Heart right ventricle (tissue), 16 donors: ENCODE measurements at regions not wholly inside any gene's neighbourhood (a gene's known extent, or its start where the extent isn't known, plus 50 kb on each side); places are given as distances from the start of the nearest gene placed in this dataset.

ENCODE experiments used
- ATAC-seq, 8 donors: fragments of 200-7000 bp; cut with Tn5 transposase; one replicate each; pipeline ENCODE4 v1.9.1; 2020; ENCODE audit warnings: mild to moderate bottlenecking in 8 of 8, moderate library complexity in 8 of 8, moderate number of reproducible peaks in 1 of 8
- DNase-seq, 2 donors: peaks; one replicate each; pipeline ENCODE4 v3.0.0-alpha.2; 2020
- H3K27ac ChIP-seq, 10 donors: fragments of 200-600 bp; sonication (generic) in 2 of 10; one replicate each; pipeline versions ENCODE4 v1.5.0 to v1.8.0; 2020 to 2022; ENCODE audit warnings: mild to moderate bottlenecking in 3 of 10
- H3K27me3 ChIP-seq, 7 donors: fragments of 200-600 bp; one replicate each; pipeline ENCODE4 v1.8.0; 2021 to 2022; ENCODE audit warnings: mild to moderate bottlenecking in 2 of 7
- H3K36me3 ChIP-seq, 9 donors: fragments of 200-600 bp; sonication (generic) in 1 of 9; one replicate each; pipeline versions ENCODE4 v1.5.0 to v1.8.0; 2020 to 2022; ENCODE audit warnings: mild to moderate bottlenecking in 2 of 9
- H3K4me1 ChIP-seq, 9 donors: fragments of 200-600 bp; sonication (generic) in 1 of 9; one replicate each; pipeline versions ENCODE4 v1.5.0 to v1.8.0; 2020 to 2022; ENCODE audit warnings: mild to moderate bottlenecking in 4 of 9
- H3K4me3 ChIP-seq, 10 donors: fragments of 200-600 bp; sonication (generic) in 2 of 10; one replicate each; pipeline versions ENCODE4 v1.5.0 to v1.8.0; 2020 to 2022; ENCODE audit warnings: mild to moderate bottlenecking in 7 of 10, moderate library complexity in 2 of 10
- H3K9me3 ChIP-seq, 11 donors: fragments of 200-600 bp in 10 of 11; sonication (generic) in 2 of 11; one replicate each; pipeline versions ENCODE4 v1.5.0 to v1.8.0; 2013 to 2022; ENCODE audit warnings: mild to moderate bottlenecking in 2 of 11, control low read depth in 1 of 11, moderate library complexity in 1 of 11
- CTCF ChIP-seq, 9 donors: fragments of 200-600 bp; sonication (generic) in 2 of 9; IDR thresholded peaks; one replicate each; pipeline versions ENCODE4 v1.5.0 to v1.8.0; 2021 to 2022; ENCODE audit warnings: antibody characterized with exemption in 9 of 9, mild to moderate bottlenecking in 5 of 9, moderate library complexity in 1 of 9
- WGBS, 2 donors: extraction: QIAGEN DNeasy Blood & Tissue Kit; methylation state at CpG; one replicate each; pipeline ENCODE4 v1.1.7; 2013; ENCODE audit warnings: inconsistent platforms in 1 of 2; 5-methylcytosine and 5-hydroxymethylcytosine counted together
- intact Hi-C, 10 donors: fragments of 100-400 bp; cut with DNase I; formaldehyde crosslinking; loops; one replicate each; pipeline versions ENCODE4 v1.11.1 to v1.14.2; 2022
- donor health status: Arrhythmogenic right ventricular cardiomyopathy.
- donor health status: ischemic (EF 13 %, LVEDD 7.1; RV severe dilation, severe dysfunction).
- donor health status: healthy with polysubstance abuse.
- donor health status: DM: no; HTN: yes; CAD: no.
- donor health status: DM: no; HTN: no; CAD: no.
- donor health status: ischemic (EF 25% LVEDD 6.9; RV normal size, moderate dysfunction).
- donor health status: ischemic (EF 25% LVEDD 5.7; RV mildly dilated, moderate dysfunction).
- donor health status: healthy.
- donor health status: DM: yes; HTN: yes; CAD: no.
- donor health status: Ischemic cardiomyopathy.
- donor health status: ischemic (EF 35%, LVEDD 5.7; RV mildly dilated, moderate dysfunction).
- donor health status: nonischemic (EF 11% LVEDD 7.7; RV severe dilation, severe dysfunction).
- donor health status: DM: yes; HTN: yes; CAD: no.
- donor health status: PGD.
- donor health status: ischemic (EF 29% LVEDD 5.4; RV normal size, mild dysfunction).
- donor health status: nonischemic (EF 23%, LVEDD 6.1; RV moderate dilation, normal function).

- H3K4me1 ChIP-seq = no peaks in the 10 kb centered on the region
- intact Hi-C loops = no loop called here
- H3K36me3 ChIP-seq = no peaks in the 10 kb centered on the region
- no peak overlapping the region for H3K4me3 ChIP-seq
- H3K9me3 ChIP-seq = no peaks in the 10 kb centered on the region
- DNase-seq = no peak
- H3K27ac ChIP-seq = no peak overlapping the region
- 63 to 68% methylated on average over 1 of the region's 1 CpG for WGBS, 2 donors
- no peak for TF ChIP-seq CTCF (IDR thresholded peaks at IDR 0.05)
- no peak for ATAC-seq
- no peaks in the 10 kb centered on the region for H3K27me3 ChIP-seq
Measured at GRCh38 chr7:54874804-54875203, 115.8 kb upstream of the SEC61G start.

GRCh38 chr7:54877683-54878082 lies 118.7 kb upstream of the SEC61G start:
- DNase-seq (no peak), ATAC-seq (no peak)
- Histone ChIP-seq H3K4me3 (no peak overlapping the region), H3K9me3 (no peaks in the 10 kb centered on the region), H3K27me3 (no peaks in the 10 kb centered on the region), H3K36me3 (no peaks in the 10 kb centered on the region), H3K27ac (no peak overlapping the region), H3K4me1 (no peaks in the 10 kb centered on the region)
- 73 to 76% methylated on average over 2 of the region's 2 CpGs for WGBS, 2 donors
- no peak for TF ChIP-seq CTCF (IDR thresholded peaks at IDR 0.05)
- intact Hi-C loops = no loop called here

- no peak for TF ChIP-seq CTCF (IDR thresholded peaks at IDR 0.05)
- 54 to 61% methylated on average over 1 of the region's 1 CpG for WGBS, 2 donors
- H3K36me3 ChIP-seq = no peaks in the 10 kb centered on the region
- H3K27me3 ChIP-seq = no peaks in the 10 kb centered on the region
- no peak for ATAC-seq
- no peaks in the 10 kb centered on the region for H3K9me3 ChIP-seq
- H3K4me1 ChIP-seq = no peaks in the 10 kb centered on the region
- DNase-seq = no peak
- no peak overlapping the region for H3K4me3 ChIP-seq
- no peak overlapping the region for H3K27ac ChIP-seq
- intact Hi-C loops = no loop called here
Measured at GRCh38 chr7:54878339-54878738, 119.3 kb upstream of the SEC61G start.

GRCh38 chr7:54879776-54880175 lies 120.8 kb upstream of the SEC61G start:
- intact Hi-C loops = no loop called here
- 93% methylated on average over 2 of the region's 2 CpGs for WGBS, 2 donors
- Histone ChIP-seq H3K4me1 (no peaks in the 10 kb centered on the region), H3K9me3 (no peaks in the 10 kb centered on the region), H3K4me3 (no peak overlapping the region), H3K27me3 (no peaks in the 10 kb centered on the region), H3K36me3 (no peaks in the 10 kb centered on the region), H3K27ac (no peak overlapping the region)
- no peak for DNase-seq
- TF ChIP-seq CTCF (IDR thresholded peaks at IDR 0.05) = no peak
- no peak for ATAC-seq
